ENCODE measurements at regions not wholly inside any gene's neighbourhood (a gene's known extent, or its start where the extent isn't known, plus 50 kb on each side); places are given as distances from the start of the nearest gene placed in this dataset.

DNA sequence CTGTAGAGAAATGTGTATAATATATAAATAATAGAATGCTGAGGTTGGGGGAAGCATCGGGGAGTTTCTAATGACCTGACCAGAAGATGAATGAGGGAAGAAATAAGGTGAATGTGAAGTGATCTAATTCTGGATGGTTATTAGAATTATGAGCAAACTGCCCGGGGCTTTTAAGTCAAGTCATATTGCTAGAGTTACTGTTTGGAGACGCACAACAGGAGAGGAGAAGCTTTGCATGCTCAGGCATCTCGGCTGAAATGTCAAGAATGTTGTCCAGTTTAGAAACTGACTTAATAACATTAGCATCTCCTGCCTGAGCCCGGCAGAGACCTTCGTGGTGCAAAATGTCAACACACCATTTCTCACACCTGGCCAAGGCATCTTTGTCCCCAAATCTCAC, 119.1 kb downstream of the RRAGC start:
- TF ChIP-seq, protein P1, sequence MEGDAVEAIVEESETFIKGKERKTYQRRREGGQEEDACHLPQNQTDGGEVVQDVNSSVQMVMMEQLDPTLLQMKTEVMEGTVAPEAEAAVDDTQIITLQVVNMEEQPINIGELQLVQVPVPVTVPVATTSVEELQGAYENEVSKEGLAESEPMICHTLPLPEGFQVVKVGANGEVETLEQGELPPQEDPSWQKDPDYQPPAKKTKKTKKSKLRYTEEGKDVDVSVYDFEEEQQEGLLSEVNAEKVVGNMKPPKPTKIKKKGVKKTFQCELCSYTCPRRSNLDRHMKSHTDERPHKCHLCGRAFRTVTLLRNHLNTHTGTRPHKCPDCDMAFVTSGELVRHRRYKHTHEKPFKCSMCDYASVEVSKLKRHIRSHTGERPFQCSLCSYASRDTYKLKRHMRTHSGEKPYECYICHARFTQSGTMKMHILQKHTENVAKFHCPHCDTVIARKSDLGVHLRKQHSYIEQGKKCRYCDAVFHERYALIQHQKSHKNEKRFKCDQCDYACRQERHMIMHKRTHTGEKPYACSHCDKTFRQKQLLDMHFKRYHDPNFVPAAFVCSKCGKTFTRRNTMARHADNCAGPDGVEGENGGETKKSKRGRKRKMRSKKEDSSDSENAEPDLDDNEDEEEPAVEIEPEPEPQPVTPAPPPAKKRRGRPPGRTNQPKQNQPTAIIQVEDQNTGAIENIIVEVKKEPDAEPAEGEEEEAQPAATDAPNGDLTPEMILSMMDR (IDR thresholded peaks at IDR 0.05), result no peak
- TF ChIP-seq POLR2A (IDR thresholded peaks at IDR 0.05), result no peak
